Peyer's patch (tissue), 4 donors: ENCODE measurements at regions not wholly inside any gene's neighbourhood (a gene's known extent, or its start where the extent isn't known, plus 50 kb on each side); places are given as distances from the start of the nearest gene placed in this dataset.

Experiments used
- DNase-seq, 3 donors: peaks; one replicate each; pipeline ENCODE4 v3.0.0-alpha.2; 2017 to 2019
- H3K27ac ChIP-seq, 4 donors: fragments of 200-600 bp; sonication (generic); one replicate each; pipeline ENCODE4 v1.5.1; 2016 to 2019
- H3K27me3 ChIP-seq, 2 donors: fragments of 200-600 bp; sonication (generic); one replicate each; pipeline ENCODE4 v1.5.1; 2019
- H3K36me3 ChIP-seq, 3 donors: fragments of 200-600 bp; sonication (generic); one replicate each; pipeline ENCODE4 v1.5.1; 2016 to 2019
- H3K4me1 ChIP-seq, 4 donors: fragments of 200-600 bp; sonication (generic); one replicate each; pipeline ENCODE4 v1.5.1; 2016 to 2019
- H3K4me3 ChIP-seq, 4 donors: fragments of 200-600 bp; sonication (generic); 1 replicate in 3 of 4; 2 replicates in 1 of 4; pipeline ENCODE4 v1.5.1; 2016 to 2019; ENCODE audit warnings: mild to moderate bottlenecking in 1 of 4
- H3K9me3 ChIP-seq, 4 donors: fragments of 200-600 bp; sonication (generic); one replicate each; pipeline ENCODE4 v1.5.1; 2016 to 2019; ENCODE audit warnings: mild to moderate bottlenecking in 1 of 4
- CTCF ChIP-seq, 6 experiments: fragments of 450-650 bp in 4 of 6; fragments of 200-600 bp in 2 of 6; sonication (generic) in 1 of 6; IDR thresholded peaks; one replicate each; pipeline ENCODE4 v1.5.1; 2017 to 2019; ENCODE audit warnings: antibody characterized with exemption in 6 of 6, mild to moderate bottlenecking in 3 of 6, moderate library complexity in 1 of 6
- POLR2A ChIP-seq, 2 donors: fragments of 450-650 bp; IDR thresholded peaks; one replicate each; pipeline ENCODE4 v1.5.1; 2017; ENCODE audit warnings: antibody characterized with exemption in 2 of 2, mild to moderate bottlenecking in 2 of 2, moderate library complexity in 2 of 2

GRCh38 chr4:138798404-138798803 lies 217.2 kb upstream of the NOCT start:
- no peak for DNase-seq
- no peak overlapping the region for H3K27ac ChIP-seq
- H3K27me3 ChIP-seq = no peaks in the 10 kb centered on the region
- no peak overlapping the region for H3K4me3 ChIP-seq
- H3K36me3 ChIP-seq = no peaks in the 10 kb centered on the region
- H3K9me3 ChIP-seq = no peaks in the 10 kb centered on the region
- TF ChIP-seq POLR2A (IDR thresholded peaks at IDR 0.05) (no peak), CTCF (IDR thresholded peaks at IDR 0.05) (no peak)
- H3K4me1 ChIP-seq = no peaks in the 10 kb centered on the region

- no peak for DNase-seq
- H3K4me3 ChIP-seq = no peak overlapping the region
- TF ChIP-seq CTCF (IDR thresholded peaks at IDR 0.05) (no peak), POLR2A (IDR thresholded peaks at IDR 0.05) (no peak)
- no peaks in the 10 kb centered on the region for H3K4me1 ChIP-seq
- H3K9me3 ChIP-seq = no peaks in the 10 kb centered on the region
- H3K27ac ChIP-seq = no peak overlapping the region
- H3K36me3 ChIP-seq = no peaks in the 10 kb centered on the region
- no peaks in the 10 kb centered on the region for H3K27me3 ChIP-seq
Measured at GRCh38 chr4:138797646-138798045, 217.9 kb upstream of the NOCT start.

GRCh38 chr4:138796761-138797160 lies 218.8 kb upstream of the NOCT start:
- TF ChIP-seq CTCF (IDR thresholded peaks at IDR 0.05) (no peak), POLR2A (IDR thresholded peaks at IDR 0.05) (no peak)
- Histone ChIP-seq H3K27ac (no peak overlapping the region), H3K4me1 (no peaks in the 10 kb centered on the region), H3K27me3 (no peaks in the 10 kb centered on the region), H3K9me3 (no peaks in the 10 kb centered on the region), H3K36me3 (no peaks in the 10 kb centered on the region), H3K4me3 (no peak overlapping the region)
- DNase-seq = no peak

DNA sequence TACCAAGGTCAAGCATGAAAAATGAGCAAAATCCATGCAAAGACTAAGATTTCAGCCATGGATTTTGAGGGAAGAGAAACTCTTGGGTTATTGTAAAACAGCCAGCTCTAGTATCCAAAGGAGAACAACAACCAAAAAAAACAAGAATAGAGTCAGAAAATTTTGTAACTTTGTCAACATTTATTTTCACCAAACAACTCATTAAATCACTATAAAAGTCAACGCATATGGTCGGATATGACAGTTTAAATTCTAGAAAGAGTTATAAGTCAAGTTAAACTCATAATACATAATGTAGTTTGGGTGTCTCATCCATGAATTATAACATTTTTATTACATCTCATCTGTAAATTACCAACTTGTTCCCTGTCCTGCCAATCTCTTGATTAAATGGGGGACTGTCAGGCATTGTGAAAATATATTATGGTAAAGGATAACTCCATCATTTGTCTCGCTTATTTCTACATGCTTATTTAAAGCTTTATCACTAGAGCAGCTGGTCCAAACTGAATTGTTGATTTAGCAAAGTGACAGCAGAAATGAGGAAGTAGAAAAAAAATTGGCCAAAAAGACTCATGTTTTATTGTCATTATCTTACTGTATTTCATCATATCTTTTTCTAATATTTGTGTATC lies 224.8 kb upstream of the NOCT start:
- no peaks in the 10 kb centered on the region for H3K27me3 ChIP-seq
- no peaks in the 10 kb centered on the region for H3K9me3 ChIP-seq
- no peak overlapping the region for H3K4me3 ChIP-seq
- H3K36me3 ChIP-seq = no peaks in the 10 kb centered on the region
- no peak for DNase-seq
- H3K4me1 ChIP-seq = no peaks in the 10 kb centered on the region
- TF ChIP-seq CTCF (IDR thresholded peaks at IDR 0.05) = no peak
- TF ChIP-seq POLR2A (IDR thresholded peaks at IDR 0.05) = no peak
- no peak overlapping the region for H3K27ac ChIP-seq

DNA sequence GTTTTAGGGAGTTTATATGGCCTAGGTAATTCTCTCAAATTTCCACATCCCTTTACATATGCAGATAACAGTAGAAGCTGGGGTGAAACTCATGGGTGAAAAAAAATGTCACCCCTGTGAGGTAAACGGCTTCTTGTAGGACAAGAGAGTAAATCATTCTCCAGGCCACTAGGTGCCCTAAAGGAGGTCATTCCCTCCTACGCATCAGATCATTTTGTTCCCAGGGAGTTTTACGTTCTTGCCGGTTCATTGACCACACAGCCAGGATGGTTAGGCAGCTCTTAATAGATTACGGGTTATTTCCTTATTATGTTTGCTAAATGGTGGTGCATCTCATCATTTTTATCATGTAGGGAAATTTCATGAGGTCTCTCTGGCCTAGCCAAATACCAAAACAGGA lies 225.8 kb upstream of the NOCT start:
- no peaks in the 10 kb centered on the region for H3K4me1 ChIP-seq
- H3K4me3 ChIP-seq = no peak overlapping the region
- no peaks in the 10 kb centered on the region for H3K9me3 ChIP-seq
- no peak overlapping the region for H3K27ac ChIP-seq
- no peak for TF ChIP-seq POLR2A (IDR thresholded peaks at IDR 0.05)
- TF ChIP-seq CTCF (IDR thresholded peaks at IDR 0.05) = no peak
- H3K36me3 ChIP-seq = no peaks in the 10 kb centered on the region
- H3K27me3 ChIP-seq = no peaks in the 10 kb centered on the region
- no peak for DNase-seq

DNA sequence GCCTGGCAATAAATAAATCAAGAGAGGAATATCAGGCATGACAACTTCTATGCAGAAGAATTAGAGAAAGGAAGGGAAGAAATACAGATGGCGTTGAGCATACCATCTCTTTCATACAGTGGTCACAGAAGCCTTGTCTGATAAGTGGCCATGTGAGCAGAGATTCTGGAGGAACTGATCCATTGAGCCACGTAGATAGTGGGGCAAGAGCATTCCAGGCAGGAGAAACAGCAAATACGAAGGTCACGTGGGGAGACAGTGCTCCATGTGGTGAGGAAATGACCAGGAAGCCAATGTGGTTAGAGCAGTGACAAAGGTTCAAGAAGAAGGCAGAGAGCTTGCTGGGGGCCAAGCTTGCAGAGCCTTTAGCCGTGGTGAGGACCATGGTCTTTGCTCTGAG lies 226.7 kb upstream of the NOCT start:
- no peak overlapping the region for H3K27ac ChIP-seq
- no peak overlapping the region for H3K4me3 ChIP-seq
- TF ChIP-seq POLR2A (IDR thresholded peaks at IDR 0.05) = no peak
- no peak for TF ChIP-seq CTCF (IDR thresholded peaks at IDR 0.05)
- H3K36me3 ChIP-seq = no peaks in the 10 kb centered on the region
- DNase-seq = no peak
- H3K4me1 ChIP-seq = no peaks in the 10 kb centered on the region
- no peaks in the 10 kb centered on the region for H3K9me3 ChIP-seq
- H3K27me3 ChIP-seq = no peaks in the 10 kb centered on the region
